GM21825 (cell line): ENCODE measurements at regions not wholly inside any gene's neighbourhood (a gene's known extent, or its start where the extent isn't known, plus 50 kb on each side); places are given as distances from the start of the nearest gene placed in this dataset.
"Not testable (repeated sequence)": the region's sequence is repeated elsewhere in the genome, so short reads cannot be mapped to it uniquely, and the experiment has no call there.

ENCODE experiments used
- ATAC-seq: cut with Tn5 transposase; IDR thresholded peaks from one replicate; pipeline ENCODE4 v1.9.1; 2021; ENCODE audit warnings: mild to moderate bottlenecking, moderate library complexity; ENCODE audit not compliant: unreplicated experiment

- ATAC-seq, result no peak
These were observed 540.7 kb upstream of the ID2 start for GRCh38 chr2:8141079-8141707.

- ATAC-seq, result no peak
These were observed 540.1 kb upstream of the ID2 start for GRCh38 chr2:8141780-8142179.

- no peak for ATAC-seq
These were observed 539.4 kb upstream of the ID2 start for GRCh38 chr2:8142461-8142860.

GRCh38 chr2:8144131-8144631 is 537.7 kb upstream of the ID2 start:
- ATAC-seq, result no peak

GRCh38 chr2:8144785-8145184 is 537.1 kb upstream of the ID2 start:
- ATAC-seq, result no peak

- not testable (repeated sequence) for ATAC-seq
These were observed 536.5 kb upstream of the ID2 start for GRCh38 chr2:8145375-8145774.

- no peak for ATAC-seq
These were observed 535.5 kb upstream of the ID2 start for GRCh38 chr2:8146132-8147005.

GRCh38 chr2:8148260-8149006 is 533.4 kb upstream of the ID2 start:
- no peak for ATAC-seq

- no peak for ATAC-seq
These were observed 532.9 kb upstream of the ID2 start for GRCh38 chr2:8149007-8149405.

GRCh38 chr2:8149985-8150539 is 531.8 kb upstream of the ID2 start:
- no peak for ATAC-seq

GRCh38 chr2:8151888-8152287 is 530.0 kb upstream of the ID2 start:
- ATAC-seq, result no peak

GRCh38 chr2:8152392-8153257 is 529.2 kb upstream of the ID2 start:
- peak; percentile 99 for ATAC-seq

- no peak for ATAC-seq
These were observed 528.6 kb upstream of the ID2 start for GRCh38 chr2:8153258-8153718.

GRCh38 chr2:8154270-8154669 is 527.6 kb upstream of the ID2 start:
- ATAC-seq, result no peak

GRCh38 chr2:8154936-8155335 is 526.9 kb upstream of the ID2 start:
- ATAC-seq, result no peak

- ATAC-seq, result no peak
These were observed 524.0 kb upstream of the ID2 start for GRCh38 chr2:8157621-8158430.

GRCh38 chr2:8158711-8159110 is 523.1 kb upstream of the ID2 start:
- ATAC-seq, result no peak

- ATAC-seq, result no peak
These were observed 522.5 kb upstream of the ID2 start for GRCh38 chr2:8159211-8159965.
